Endothelial cell (in vitro differentiated cells): ENCODE measurements at regions not wholly inside any gene's neighbourhood (a gene's known extent, or its start where the extent isn't known, plus 50 kb on each side); places are given as distances from the start of the nearest gene placed in this dataset.

Source experiments
- DNase-seq: peaks from one replicate; pipeline ENCODE4 v3.0.0; 2021; ENCODE audit warnings: low spot score
- H3K27ac Mint-ChIP-seq: one replicate; pipeline ENCODE4 v1.8.0; 2021; ENCODE audit warnings: mixed read lengths, inconsistent platforms; ENCODE audit not compliant: unreplicated experiment
- H3K27me3 Mint-ChIP-seq: one replicate; pipeline ENCODE4 v1.8.0; 2021; ENCODE audit warnings: mild to moderate bottlenecking, moderate library complexity, mixed read lengths, inconsistent platforms; ENCODE audit not compliant: unreplicated experiment
- H3K36me3 Mint-ChIP-seq: one replicate; pipeline ENCODE4 v1.8.0; 2021; ENCODE audit warnings: mild to moderate bottlenecking, low read depth, mixed read lengths, inconsistent platforms; ENCODE audit not compliant: unreplicated experiment
- H3K4me1 Mint-ChIP-seq: one replicate; pipeline ENCODE4 v1.8.0; 2021; ENCODE audit warnings: mild to moderate bottlenecking, mixed read lengths, inconsistent platforms; ENCODE audit not compliant: unreplicated experiment
- H3K4me3 Mint-ChIP-seq: one replicate; pipeline ENCODE4 v1.8.0; 2021; ENCODE audit warnings: mild to moderate bottlenecking, mixed read lengths, inconsistent platforms; ENCODE audit not compliant: unreplicated experiment
- H3K9me3 Mint-ChIP-seq: one replicate; pipeline ENCODE4 v1.8.0; 2021; ENCODE audit warnings: mixed read lengths, inconsistent platforms; ENCODE audit not compliant: unreplicated experiment
- CTCF ChIP-seq: fragments of 200-600 bp; sonication (generic); IDR thresholded peaks from one replicate; pipeline ENCODE4 v1.5.0; 2021; ENCODE audit warnings: antibody characterized with exemption; ENCODE audit not compliant: unreplicated experiment

GRCh38 chr3:146307456-146307725 is 56.5 kb upstream of the PLSCR4 start:
- H3K4me3 Mint-ChIP-seq, result no peak overlapping the region
- H3K36me3 Mint-ChIP-seq, result no peaks in the 10 kb centered on the region
- DNase-seq, result no peak
- H3K4me1 Mint-ChIP-seq, result peaks cover 21% of the 10 kb centered on the region
- H3K27me3 Mint-ChIP-seq, result no peaks in the 10 kb centered on the region
- H3K27ac Mint-ChIP-seq, result no peak overlapping the region
- no peaks in the 10 kb centered on the region for H3K9me3 Mint-ChIP-seq
- TF ChIP-seq CTCF, result no peak

GRCh38 chr3:146306656-146307455 is 56.0 kb upstream of the PLSCR4 start:
- H3K27ac Mint-ChIP-seq, result no peak overlapping the region
- no peaks in the 10 kb centered on the region for H3K27me3 Mint-ChIP-seq
- H3K9me3 Mint-ChIP-seq, result no peaks in the 10 kb centered on the region
- H3K4me3 Mint-ChIP-seq, result peak overlapping the region; percentile 53
- no peak for DNase-seq
- no peaks in the 10 kb centered on the region for H3K36me3 Mint-ChIP-seq
- peaks cover 19% of the 10 kb centered on the region for H3K4me1 Mint-ChIP-seq
- no peak for TF ChIP-seq CTCF

- H3K4me3 Mint-ChIP-seq, result no peak overlapping the region
- no peak for DNase-seq
- H3K27me3 Mint-ChIP-seq, result no peaks in the 10 kb centered on the region
- H3K27ac Mint-ChIP-seq, result no peak overlapping the region
- H3K4me1 Mint-ChIP-seq, result peaks cover 19% of the 10 kb centered on the region
- no peaks in the 10 kb centered on the region for H3K36me3 Mint-ChIP-seq
- no peak for TF ChIP-seq CTCF
- H3K9me3 Mint-ChIP-seq, result no peaks in the 10 kb centered on the region
Observed at GRCh38 chr3:146305808-146306423, 55.0 kb upstream of the PLSCR4 start.

GRCh38 chr3:146300768-146301167 is 49.9 kb upstream of the PLSCR4 start:
- H3K27ac Mint-ChIP-seq, result no peak overlapping the region
- no peak for DNase-seq
- no peak overlapping the region for H3K4me3 Mint-ChIP-seq
- H3K36me3 Mint-ChIP-seq, result no peaks in the 10 kb centered on the region
- peaks cover 6% of the 10 kb centered on the region for H3K4me1 Mint-ChIP-seq
- H3K9me3 Mint-ChIP-seq, result no peaks in the 10 kb centered on the region
- H3K27me3 Mint-ChIP-seq, result no peaks in the 10 kb centered on the region
- no peak for TF ChIP-seq CTCF
